ENCODE measurements at regions not wholly inside any gene's neighbourhood (a gene's known extent, or its start where the extent isn't known, plus 50 kb on each side); places are given as distances from the start of the nearest gene placed in this dataset.

DNA sequence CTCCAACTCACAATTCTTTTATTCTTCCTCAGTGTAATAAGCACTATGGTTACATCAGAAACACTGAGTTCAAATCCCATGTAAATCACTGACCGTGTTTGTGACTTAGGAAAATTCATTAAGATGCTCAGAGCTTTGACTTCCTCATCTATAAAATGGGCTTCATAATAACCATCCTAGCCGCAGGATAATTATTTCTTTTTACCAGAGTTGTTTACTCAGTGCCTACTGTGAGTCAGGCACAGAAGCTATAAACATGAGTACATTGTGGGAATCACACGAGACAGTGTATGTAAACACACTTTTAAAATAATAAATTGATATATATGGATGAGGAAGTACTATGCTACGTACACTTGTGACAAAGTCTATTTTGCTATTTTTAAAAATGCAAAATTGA, 296.3 kb upstream of the TENM3 start:
- TF ChIP-seq, protein P1, sequence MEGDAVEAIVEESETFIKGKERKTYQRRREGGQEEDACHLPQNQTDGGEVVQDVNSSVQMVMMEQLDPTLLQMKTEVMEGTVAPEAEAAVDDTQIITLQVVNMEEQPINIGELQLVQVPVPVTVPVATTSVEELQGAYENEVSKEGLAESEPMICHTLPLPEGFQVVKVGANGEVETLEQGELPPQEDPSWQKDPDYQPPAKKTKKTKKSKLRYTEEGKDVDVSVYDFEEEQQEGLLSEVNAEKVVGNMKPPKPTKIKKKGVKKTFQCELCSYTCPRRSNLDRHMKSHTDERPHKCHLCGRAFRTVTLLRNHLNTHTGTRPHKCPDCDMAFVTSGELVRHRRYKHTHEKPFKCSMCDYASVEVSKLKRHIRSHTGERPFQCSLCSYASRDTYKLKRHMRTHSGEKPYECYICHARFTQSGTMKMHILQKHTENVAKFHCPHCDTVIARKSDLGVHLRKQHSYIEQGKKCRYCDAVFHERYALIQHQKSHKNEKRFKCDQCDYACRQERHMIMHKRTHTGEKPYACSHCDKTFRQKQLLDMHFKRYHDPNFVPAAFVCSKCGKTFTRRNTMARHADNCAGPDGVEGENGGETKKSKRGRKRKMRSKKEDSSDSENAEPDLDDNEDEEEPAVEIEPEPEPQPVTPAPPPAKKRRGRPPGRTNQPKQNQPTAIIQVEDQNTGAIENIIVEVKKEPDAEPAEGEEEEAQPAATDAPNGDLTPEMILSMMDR (conservative IDR thresholded peaks at IDR 0.05; ENCODE audit: low read depth, low read length) = no peak
- no peak for TF ChIP-seq EZH2 (IDR thresholded peaks at IDR 0.05; ENCODE audit: borderline replicate concordance, low read depth, low read length, poor library complexity, severe bottlenecking)
